ENCODE measurements at regions not wholly inside any gene's neighbourhood (a gene's known extent, or its start where the extent isn't known, plus 50 kb on each side); places are given as distances from the start of the nearest gene placed in this dataset.
"Not testable (repeated sequence)": the region's sequence is repeated elsewhere in the genome, so short reads cannot be mapped to it uniquely, and the experiment has no call there.

DNA sequence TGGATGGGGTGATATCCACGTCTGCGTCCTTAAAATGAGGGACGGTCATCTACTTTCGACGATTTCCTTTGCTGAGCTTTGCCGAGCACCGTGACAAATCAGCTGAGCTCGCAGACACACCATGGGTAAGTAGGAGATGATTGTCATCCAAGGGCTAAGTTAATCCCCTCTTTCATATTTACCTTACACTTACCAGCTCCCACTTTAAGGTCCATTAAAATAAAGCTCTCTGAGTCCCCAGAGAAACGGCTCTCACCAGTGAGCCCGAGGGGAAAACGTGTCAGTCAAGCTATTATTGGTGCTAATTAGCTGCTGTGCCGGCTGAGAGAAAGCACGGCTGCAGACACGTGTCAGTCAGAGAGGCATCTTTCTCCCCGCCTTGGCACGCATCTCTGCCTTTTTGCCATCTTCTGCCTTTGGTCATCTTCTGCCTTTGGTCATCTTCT, 72.2 kb downstream of the CRLF2 start:
- DNase-seq, result no peak

DNA sequence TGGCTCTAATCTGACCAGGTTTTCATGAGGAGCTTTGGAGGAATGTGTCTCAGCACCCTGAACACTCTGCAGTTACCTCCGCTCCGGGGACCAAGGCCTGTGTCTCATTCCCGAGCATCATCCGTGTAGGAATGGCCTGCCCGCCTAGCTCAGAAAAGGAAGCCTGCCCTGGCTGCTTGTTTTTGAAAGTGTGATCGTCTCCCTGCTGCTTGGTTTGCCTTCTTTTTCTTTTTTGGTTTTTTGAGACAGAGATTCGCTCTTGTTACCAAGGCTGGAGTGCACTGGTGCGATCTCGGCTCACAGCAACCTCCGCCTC, 73.3 kb downstream of the CRLF2 start:
- DNase-seq, result no peak

- DNase-seq, result no peak
Observed at GRCh38 chrX:1138476-1139184, 73.8 kb downstream of the CRLF2 start.

DNA sequence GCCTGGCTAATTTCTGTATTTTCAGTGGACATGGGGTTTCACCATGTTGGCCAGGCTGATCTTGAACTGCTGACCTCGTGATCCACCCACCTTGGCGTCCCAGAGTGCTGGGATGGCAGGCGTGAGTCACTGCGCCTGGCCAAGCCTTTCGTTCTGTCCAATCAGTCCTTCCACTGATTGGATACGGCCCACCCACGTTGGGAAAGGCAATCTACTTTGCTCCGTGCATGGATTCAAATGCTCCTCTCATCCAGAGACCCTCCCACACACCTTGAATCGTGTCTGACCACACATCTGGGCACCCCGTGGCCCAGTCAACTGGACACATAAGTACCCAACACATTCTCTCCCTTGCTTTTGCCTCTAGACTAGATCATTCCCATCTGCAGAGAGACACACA, 74.9 kb downstream of the CRLF2 start:
- no peak for DNase-seq

DNA sequence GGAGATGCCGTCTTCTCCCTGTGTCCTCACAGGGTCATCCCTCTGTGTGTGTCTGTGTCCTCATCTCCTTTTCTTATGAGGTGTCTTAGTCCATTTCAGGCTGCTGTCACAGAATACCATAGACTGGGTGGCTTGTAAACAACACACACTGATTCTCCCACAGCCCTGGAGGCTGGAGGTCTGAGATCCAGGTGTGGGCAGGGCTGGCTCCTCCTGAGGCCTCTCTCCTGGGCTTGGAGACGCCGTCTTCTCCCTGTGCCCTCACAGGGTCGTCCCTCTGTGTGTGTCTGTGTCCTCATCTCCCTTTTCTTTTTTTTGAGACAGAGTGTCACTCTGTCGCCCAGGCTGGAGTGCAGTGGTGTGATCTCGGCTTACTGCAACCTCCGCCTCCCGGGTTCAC, 75.9 kb downstream of the CRLF2 start:
- DNase-seq, result not testable (repeated sequence)

- DNase-seq, result no peak
Observed at GRCh38 chrX:1134976-1135375, 77.5 kb downstream of the CRLF2 start.

- DNase-seq, result no peak
Observed at GRCh38 chrX:1134156-1134555, 78.3 kb downstream of the CRLF2 start.

- no peak for DNase-seq
Observed at GRCh38 chrX:1126738-1127137, 85.7 kb downstream of the CRLF2 start.

GRCh38 chrX:1124531-1124930, 87.9 kb downstream of the CRLF2 start:
- DNase-seq, result no peak

GRCh38 chrX:1122851-1123250, 89.6 kb downstream of the CRLF2 start:
- DNase-seq, result not testable (repeated sequence)

- no peak for DNase-seq
Observed at GRCh38 chrX:1119275-1119674, 93.2 kb downstream of the CRLF2 start.

- no peak for DNase-seq
Observed at GRCh38 chrX:1118572-1119199, 93.8 kb downstream of the CRLF2 start.

DNA sequence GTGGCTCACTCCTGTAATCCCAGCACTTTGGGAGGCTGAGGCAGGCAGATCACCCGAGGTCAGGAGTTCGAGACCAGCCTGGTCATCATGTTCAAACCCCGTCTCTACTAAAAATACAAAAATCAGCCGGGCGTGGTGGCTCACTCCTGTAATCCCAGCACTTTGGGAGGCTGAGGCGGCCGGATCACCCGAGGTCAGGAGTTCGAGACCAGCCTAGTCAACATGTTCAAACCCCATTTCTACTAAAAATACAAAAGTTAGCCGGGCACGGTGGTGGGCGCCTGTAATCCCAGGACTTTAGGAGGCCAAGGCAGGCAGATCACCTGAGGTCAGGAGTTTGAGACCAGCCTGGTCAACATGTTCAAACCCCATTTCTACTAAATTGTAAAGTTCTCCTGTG, 97.0 kb downstream of the CRLF2 start:
- DNase-seq, result not testable (repeated sequence)

DNA sequence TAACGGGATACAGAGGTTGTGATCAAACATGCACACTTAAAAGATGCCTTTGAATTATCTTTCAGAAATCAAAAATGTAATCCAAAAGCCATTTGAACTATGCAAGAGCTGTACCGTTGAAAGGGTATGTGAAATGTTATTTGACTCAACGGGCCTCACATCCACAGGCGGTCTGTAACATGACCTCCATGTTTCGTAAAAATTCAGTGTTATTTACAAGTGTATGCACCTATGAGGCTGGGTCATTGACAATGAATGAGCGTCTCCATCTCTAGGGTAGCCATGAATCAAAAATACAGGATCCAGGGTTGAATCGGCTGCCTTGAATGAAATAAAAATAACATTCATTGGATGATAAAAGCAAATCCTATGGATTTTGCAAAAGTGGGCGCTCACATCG, 100.1 kb downstream of the CRLF2 start:
- no peak for DNase-seq

- no peak for DNase-seq
Observed at GRCh38 chrX:1111601-1112300, 100.7 kb downstream of the CRLF2 start.

- no peak for DNase-seq
Observed at GRCh38 chrX:1109580-1110119, 102.8 kb downstream of the CRLF2 start.

GRCh38 chrX:1108501-1109445, 103.7 kb downstream of the CRLF2 start:
- DNase-seq, result no peak

- DNase-seq, result no peak
Observed at GRCh38 chrX:1106478-1107210, 105.8 kb downstream of the CRLF2 start.

DNA sequence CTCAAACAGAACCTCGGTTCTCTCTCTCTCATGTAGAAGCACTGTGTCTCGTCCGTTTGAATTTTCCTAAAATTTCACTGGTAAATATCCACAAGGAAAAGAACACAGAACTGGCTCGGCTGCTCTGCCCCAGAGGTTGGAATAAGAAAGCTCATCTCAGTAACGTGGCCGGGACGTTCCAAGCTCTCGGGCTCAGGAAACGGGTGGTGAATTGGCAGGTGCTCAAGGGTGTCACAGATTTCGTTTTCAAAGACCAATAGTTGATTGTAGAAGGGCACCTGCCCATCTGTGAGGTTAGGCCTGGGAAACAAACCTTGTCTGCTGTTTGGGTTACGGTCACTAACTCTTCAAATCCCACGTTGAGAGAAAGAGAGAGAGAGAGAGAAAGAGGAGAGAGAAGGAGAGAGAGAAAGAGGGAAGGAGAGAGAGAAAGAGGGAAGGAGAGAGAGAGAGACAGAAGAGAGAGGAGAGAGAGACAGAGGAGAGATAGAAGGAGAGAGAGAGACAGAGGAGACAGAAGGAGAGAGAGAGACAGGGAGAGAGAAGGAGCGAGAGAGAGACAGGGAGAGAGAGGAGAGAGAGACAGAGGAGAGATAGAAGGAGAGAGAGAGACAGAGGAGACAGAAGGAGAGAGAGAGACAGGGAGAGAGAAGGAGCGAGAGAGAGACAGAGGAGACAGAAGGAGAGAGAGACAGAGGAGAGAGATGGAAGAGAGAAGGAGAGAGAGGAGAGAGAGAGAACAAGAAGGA, 106.6 kb downstream of the CRLF2 start:
- DNase-seq, result no peak

DNA sequence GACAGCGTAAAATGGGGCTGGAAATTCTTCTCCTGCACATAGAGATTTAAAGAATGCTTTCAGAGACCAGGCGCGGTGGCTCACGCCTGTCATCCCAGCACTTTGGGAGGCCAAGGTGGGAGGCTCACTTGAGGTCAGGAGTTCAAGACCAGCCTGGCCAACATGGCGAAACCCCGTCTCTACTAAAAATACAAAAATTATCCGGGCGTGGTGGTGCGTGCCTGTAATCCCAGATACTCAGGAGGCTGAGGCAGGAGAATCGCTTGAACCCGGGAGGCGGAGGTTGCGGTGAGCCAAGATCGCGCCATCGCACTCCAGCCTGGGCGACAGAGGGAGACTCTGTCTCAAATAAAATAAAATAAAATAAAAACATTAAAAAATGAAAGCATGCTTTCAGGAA, 107.4 kb downstream of the CRLF2 start:
- DNase-seq, result not testable (repeated sequence)

DNA sequence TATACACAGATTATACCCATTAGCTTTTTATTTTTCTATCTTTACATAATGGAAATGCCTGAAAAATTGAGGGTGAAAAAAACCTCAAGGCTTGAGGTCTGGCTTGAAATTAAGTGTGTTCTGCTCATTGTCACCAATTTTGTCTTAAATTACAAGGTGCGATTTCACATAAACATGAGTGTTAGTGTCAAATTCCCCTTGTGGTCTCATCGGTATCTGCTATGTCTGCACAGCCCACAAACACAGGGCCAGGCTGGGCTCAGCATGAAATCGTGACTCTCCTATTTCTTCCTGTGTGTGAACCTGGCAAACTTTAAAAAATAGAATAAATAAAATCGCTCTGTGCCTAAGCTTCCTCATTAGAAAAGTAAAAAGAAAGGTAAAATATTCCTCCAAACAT, 109.1 kb downstream of the CRLF2 start:
- DNase-seq, result no peak
